Uterus (tissue), 2 donors: ENCODE measurements at regions not wholly inside any gene's neighbourhood (a gene's known extent, or its start where the extent isn't known, plus 50 kb on each side); places are given as distances from the start of the nearest gene placed in this dataset.

ENCODE experiments used
- POLR2A ChIP-seq, 2 donors: fragments of 450-650 bp; IDR thresholded peaks; one replicate each; pipeline ENCODE4 v1.6.1; 2016; ENCODE audit warnings: antibody characterized with exemption in 2 of 2, mild to moderate bottlenecking in 1 of 2, moderate library complexity in 1 of 2
- TF ChIP-seq, protein P1 (sequence below), 4 experiments: fragments of 200-600 bp in 2 of 4; fragments of 450-650 bp in 2 of 4; sonication (generic) in 2 of 4; IDR thresholded peaks; one replicate each; pipeline ENCODE4 v1.5.1; 2016 to 2019; ENCODE audit warnings: antibody characterized with exemption in 4 of 4, mild to moderate bottlenecking in 2 of 4, moderate library complexity in 1 of 4

DNA sequence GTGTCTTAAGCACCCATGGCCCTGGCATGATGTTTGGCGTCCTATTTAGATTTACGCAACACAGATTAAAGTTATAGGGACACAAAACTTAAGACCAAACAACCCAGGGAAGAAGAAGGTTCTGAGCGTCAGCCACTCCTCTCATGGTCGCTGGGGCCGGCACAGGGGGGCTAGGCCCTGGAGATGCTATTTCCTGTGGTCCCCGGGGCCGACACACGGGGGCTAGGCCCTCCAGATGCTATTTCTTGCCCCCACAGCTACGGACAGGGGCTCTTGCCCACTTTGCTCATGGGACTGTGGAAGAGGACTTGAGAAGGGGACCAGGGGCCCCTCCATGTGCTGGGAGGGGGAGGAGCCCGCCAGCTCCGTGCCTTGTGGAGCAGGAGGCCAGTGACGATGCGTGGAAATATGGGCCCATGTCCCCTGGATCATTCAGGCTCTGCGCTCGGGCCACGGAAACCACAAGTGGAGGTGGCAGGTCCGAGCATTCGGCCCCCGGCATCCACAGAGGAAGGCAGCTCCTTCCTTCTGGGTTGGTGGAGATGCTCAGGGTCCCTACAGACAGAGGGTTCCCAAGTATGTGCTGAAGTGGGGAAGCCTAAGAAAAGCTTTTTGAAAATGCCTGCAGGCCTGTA is 711.1 kb downstream of the BRD1 start:
- TF ChIP-seq, protein P1, sequence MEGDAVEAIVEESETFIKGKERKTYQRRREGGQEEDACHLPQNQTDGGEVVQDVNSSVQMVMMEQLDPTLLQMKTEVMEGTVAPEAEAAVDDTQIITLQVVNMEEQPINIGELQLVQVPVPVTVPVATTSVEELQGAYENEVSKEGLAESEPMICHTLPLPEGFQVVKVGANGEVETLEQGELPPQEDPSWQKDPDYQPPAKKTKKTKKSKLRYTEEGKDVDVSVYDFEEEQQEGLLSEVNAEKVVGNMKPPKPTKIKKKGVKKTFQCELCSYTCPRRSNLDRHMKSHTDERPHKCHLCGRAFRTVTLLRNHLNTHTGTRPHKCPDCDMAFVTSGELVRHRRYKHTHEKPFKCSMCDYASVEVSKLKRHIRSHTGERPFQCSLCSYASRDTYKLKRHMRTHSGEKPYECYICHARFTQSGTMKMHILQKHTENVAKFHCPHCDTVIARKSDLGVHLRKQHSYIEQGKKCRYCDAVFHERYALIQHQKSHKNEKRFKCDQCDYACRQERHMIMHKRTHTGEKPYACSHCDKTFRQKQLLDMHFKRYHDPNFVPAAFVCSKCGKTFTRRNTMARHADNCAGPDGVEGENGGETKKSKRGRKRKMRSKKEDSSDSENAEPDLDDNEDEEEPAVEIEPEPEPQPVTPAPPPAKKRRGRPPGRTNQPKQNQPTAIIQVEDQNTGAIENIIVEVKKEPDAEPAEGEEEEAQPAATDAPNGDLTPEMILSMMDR (IDR thresholded peaks at IDR 0.05), result no peak
- TF ChIP-seq POLR2A (IDR thresholded peaks at IDR 0.05), result no peak
